AG04450 (cell line): ENCODE measurements at regions not wholly inside any gene's neighbourhood (a gene's known extent, or its start where the extent isn't known, plus 50 kb on each side); places are given as distances from the start of the nearest gene placed in this dataset.

Experiments used
- CTCF ChIA-PET: fragments of 300-600, 350-600 bp; formaldehyde crosslinking; extraction: SDS; loops from one replicate; lab custom pipeline; 2022; ENCODE audit warnings: antibody characterized with exemption, inconsistent platforms; lab: Charles Lee
- POLR2A ChIA-PET: fragments of 350-600 bp; formaldehyde crosslinking; extraction: SDS; loops from one replicate; lab custom pipeline; 2021; ENCODE audit warnings: antibody characterized with exemption, inconsistent platforms; lab: Yijun Ruan, JAX
- DNase-seq: peaks from one replicate; pipeline ENCODE4 v3.0.0-alpha.2; 2011; ENCODE audit warnings: low read depth, low spot score
- H3K27ac ChIP-seq: one replicate; pipeline ENCODE4 v1.5.1; 2012; ENCODE audit warnings: low read depth, low read length, control low read depth
- H3K27me3 ChIP-seq: one replicate; pipeline ENCODE4 v1.6.0; 2012; ENCODE audit warnings: low read length; ENCODE audit not compliant: control insufficient read depth, insufficient read depth
- H3K4me3 ChIP-seq: 2 replicates; pipeline ENCODE4 v1.5.1; 2011; ENCODE audit warnings: mild to moderate bottlenecking, low read depth, low read length, control low read depth
- H3K9me3 ChIP-seq: 2 replicates; pipeline ENCODE4 v1.5.1; 2012; ENCODE audit warnings: low read length; ENCODE audit not compliant: control insufficient read depth, insufficient read depth
- CTCF ChIP-seq: IDR thresholded peaks from 2 replicates; pipeline ENCODE4 v1.5.1; 2011; ENCODE audit warnings: low read depth, low read length, control low read depth, inconsistent platforms

GRCh38 chr16:86643671-86644070 lies 65.3 kb downstream of the FOXL1 start:
- Histone ChIP-seq H3K27me3 (no peaks in the 10 kb centered on the region), H3K27ac (no peak overlapping the region), H3K9me3 (peaks cover 7% of the 10 kb centered on the region), H3K4me3 (no peak overlapping the region)
- DNase-seq = no peak
- ChIA-PET CTCF (no interaction called here), POLR2A (no interaction called here)
- no peak for TF ChIP-seq CTCF

GRCh38 chr16:86647561-86647960 lies 69.2 kb downstream of the FOXL1 start:
- no peak for DNase-seq
- CTCF ChIA-PET = no interaction called here
- TF ChIP-seq CTCF = no peak
- Histone ChIP-seq H3K27ac (no peak overlapping the region), H3K9me3 (peaks cover 7% of the 10 kb centered on the region), H3K4me3 (no peak overlapping the region), H3K27me3 (peaks cover 2% of the 10 kb centered on the region)
- POLR2A ChIA-PET = no interaction called here

- ChIA-PET CTCF (no interaction called here), POLR2A (no interaction called here)
- no peak overlapping the region for H3K4me3 ChIP-seq
- peaks cover 2% of the 10 kb centered on the region for H3K27me3 ChIP-seq
- no peak for DNase-seq
- no peak for TF ChIP-seq CTCF
- H3K27ac ChIP-seq = no peak overlapping the region
- peaks cover 7% of the 10 kb centered on the region for H3K9me3 ChIP-seq
Observed at GRCh38 chr16:86649875-86650274, 71.5 kb downstream of the FOXL1 start.

GRCh38 chr16:86651013-86651627 lies 72.8 kb downstream of the FOXL1 start:
- POLR2A ChIA-PET = no interaction called here
- peaks cover 2% of the 10 kb centered on the region for H3K27me3 ChIP-seq
- H3K4me3 ChIP-seq = no peak overlapping the region
- TF ChIP-seq CTCF = no peak
- peaks cover 7% of the 10 kb centered on the region for H3K9me3 ChIP-seq
- CTCF ChIA-PET = no interaction called here
- no peak for DNase-seq
- no peak overlapping the region for H3K27ac ChIP-seq

- Histone ChIP-seq H3K9me3 (peaks cover 7% of the 10 kb centered on the region), H3K27me3 (peaks cover 2% of the 10 kb centered on the region), H3K4me3 (no peak overlapping the region), H3K27ac (no peak overlapping the region)
- no peak for TF ChIP-seq CTCF
- ChIA-PET POLR2A (no interaction called here), CTCF (no interaction called here)
- no peak for DNase-seq
Observed at GRCh38 chr16:86651823-86652222, 73.5 kb downstream of the FOXL1 start.
